ENCODE measurements at regions not wholly inside any gene's neighbourhood (a gene's known extent, or its start where the extent isn't known, plus 50 kb on each side); places are given as distances from the start of the nearest gene placed in this dataset.
"Not testable (repeated sequence)": the region's sequence is repeated elsewhere in the genome, so short reads cannot be mapped to it uniquely, and the experiment has no call there.

GRCh38 chr13:53298396-53298795 lies 269.8 kb downstream of the OLFM4 start:
- DNase-seq: no peak

DNA sequence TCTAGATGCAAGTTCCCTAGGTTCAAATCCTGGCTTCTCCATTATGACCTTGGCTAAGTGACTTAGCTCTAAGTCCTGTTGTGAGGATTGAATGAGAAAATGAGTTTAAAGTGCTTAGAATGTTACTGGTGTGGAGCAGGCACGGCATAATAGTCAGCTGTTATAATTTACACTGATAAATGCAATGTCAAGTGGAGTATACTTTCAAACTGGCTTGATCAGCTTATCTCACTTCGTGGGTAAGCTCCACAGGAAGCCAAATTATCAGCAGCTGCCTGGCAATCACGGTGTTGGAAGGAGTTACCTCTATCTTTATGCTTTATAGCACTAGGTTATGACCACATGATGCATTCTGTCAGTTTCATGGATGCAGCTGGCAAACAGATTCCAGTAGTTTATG lies 272.8 kb downstream of the OLFM4 start:
- peak; percentile 95 for DNase-seq

DNA sequence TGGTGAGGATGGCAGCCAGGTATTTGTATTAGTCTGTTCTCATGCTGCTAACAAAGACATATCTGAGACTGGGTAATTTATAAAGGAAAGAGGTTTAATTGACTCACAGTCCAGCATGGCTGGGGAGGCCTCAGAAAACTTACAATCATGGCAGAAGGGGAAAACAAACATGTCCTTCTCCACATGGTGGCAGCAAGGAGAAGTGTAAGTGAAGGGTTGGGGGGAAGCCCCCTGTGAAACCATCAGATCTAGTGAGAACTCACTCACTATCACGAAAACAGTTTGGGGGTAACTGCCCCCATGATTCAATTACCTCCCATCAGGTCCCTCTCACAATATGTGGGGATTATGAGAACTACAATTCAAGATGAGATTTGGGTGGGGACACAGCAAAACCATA lies 276.8 kb downstream of the OLFM4 start:
- DNase-seq: not testable (repeated sequence)

GRCh38 chr13:53310786-53311185 lies 282.2 kb downstream of the OLFM4 start:
- DNase-seq: no peak

DNA sequence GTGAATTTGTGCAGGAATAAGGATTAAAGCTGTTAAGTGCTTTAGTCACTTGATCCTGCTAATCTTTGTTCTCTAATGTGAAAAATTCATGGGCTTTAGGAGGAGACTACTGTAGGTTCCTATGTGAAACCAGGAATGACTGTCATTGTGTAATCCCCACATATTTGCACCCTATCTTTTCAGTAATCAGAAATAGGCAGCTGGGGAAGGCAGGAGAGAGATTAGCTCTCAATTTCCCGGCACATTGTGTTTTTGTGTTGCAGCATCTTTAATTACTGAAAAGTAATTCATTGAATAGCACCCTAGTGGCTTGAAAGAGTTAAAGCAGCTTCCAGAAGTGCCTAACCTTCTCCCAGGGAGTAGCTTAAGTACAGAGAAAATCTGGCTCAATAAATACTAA lies 282.9 kb downstream of the OLFM4 start:
- no peak for DNase-seq

DNA sequence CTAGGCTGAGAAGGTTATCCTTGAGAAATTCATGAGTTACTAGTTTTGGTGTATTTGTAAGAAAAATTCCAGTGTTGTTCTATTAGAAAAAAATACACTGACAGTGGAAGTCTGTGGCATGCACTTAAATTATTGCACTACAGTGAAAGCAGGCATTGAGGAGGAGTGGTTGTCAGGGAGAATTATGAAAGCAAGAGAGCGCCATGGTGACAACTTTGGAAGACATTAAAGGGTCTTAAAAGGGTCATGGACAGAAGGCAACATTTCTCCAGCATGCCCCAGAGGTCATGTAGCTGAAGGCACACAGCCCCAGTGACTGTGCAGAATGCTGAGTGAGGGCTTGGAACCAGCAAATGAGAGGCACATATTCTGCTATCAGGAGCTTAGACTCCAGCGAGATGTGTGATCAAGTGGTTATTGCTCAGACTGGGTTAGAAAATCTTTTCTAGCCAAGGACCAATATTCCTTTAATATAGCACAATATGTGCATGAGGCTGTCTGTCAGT lies 292.7 kb downstream of the OLFM4 start:
- no peak for DNase-seq

- no peak for DNase-seq
Observed at GRCh38 chr13:53324656-53325055, 296.0 kb downstream of the OLFM4 start.

DNA sequence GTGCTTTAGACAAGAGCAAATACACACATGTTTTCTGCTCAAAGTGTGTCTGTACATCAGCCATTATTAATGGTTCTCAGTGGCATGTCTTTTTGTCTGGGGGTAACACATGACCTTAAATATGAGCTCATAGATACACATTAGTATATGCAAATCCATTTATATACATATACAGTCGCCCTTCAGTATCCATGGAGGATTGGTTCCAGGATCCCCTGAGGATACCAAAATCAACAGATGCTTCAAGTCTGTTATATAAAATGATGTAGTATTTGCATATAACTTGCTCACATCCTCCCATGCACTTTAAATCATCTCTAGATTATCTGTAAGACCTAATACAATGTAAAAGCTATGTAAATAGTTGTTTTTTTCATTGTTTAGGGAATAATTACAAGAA lies 298.1 kb downstream of the OLFM4 start:
- no peak for DNase-seq

GRCh38 chr13:53327680-53328315 lies 299.2 kb downstream of the OLFM4 start:
- DNase-seq: peak; percentile 77

DNA sequence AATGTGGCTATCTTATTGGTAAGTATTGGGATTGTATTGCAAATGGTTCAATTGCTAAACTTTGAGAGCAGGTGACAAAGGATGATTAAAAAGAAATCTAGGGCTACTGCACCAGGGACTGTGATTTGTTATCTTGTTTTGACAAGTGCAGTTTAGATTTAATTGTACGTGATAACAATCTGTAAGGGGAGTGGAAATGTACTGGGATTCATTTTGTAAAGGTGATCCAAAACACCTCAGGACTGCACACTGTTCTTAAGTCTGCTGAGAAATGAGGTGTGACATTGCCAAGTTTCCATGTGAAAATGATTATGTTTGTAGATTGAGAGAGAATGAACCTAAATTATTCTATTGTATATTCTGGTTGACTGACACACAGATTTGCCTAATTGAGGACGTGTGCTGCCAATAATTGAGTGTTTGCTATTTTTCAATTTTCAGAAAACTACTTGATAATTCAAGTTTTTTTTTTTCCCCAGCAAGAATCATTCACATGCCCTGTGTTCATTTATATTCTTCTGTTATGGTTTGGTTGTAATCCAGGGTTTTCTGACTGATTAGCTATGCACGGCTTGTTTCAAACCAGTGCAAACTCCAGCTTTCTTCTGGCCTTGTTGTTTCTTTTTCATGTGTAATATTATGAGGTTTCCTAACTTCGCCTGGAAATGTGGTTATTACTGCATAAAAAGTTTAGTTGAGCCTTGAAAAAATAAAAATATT lies 308.0 kb downstream of the OLFM4 start:
- DNase-seq: no peak

DNA sequence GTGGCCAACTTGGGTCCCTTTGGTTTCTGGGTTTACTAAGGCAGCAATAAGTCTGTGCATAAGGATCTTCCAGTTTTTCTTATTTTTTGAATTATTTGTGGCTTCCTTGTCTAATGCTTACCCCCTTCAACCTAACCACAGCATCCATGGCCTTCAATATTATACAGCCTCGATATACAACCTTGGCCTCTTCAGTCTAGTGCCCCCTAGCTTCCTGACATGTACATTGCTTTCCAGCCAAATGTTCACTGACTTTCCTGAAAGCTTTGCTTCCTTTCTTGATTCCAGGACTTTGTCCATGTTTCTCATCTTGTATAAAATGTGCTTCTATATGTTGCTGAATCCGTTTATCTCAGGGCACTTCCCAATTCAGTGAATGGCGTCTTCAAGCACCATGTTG lies 310.1 kb downstream of the OLFM4 start:
- DNase-seq: no peak

GRCh38 chr13:53340505-53341143 lies 312.0 kb downstream of the OLFM4 start:
- DNase-seq: no peak

DNA sequence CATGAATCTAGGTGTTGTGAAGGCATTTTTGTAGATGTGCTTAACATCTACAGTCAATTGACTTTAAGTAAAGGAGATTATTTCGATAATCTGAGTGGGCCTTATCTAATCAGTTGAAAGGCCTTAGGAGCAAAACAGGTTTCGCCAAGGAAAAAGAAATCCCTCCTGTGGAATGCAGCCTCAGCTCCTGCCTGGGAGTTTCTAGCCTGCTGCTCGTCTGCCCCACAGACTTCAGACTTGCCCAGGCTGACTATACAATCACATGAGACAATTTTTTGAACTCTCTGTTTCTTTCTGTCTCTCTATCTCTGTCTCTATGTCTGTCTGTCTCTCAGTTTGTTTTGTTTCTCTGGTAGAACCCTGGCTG lies 312.5 kb downstream of the OLFM4 start:
- no peak for DNase-seq

- no peak for DNase-seq
Observed at GRCh38 chr13:53342623-53343360, 314.2 kb downstream of the OLFM4 start.

DNA sequence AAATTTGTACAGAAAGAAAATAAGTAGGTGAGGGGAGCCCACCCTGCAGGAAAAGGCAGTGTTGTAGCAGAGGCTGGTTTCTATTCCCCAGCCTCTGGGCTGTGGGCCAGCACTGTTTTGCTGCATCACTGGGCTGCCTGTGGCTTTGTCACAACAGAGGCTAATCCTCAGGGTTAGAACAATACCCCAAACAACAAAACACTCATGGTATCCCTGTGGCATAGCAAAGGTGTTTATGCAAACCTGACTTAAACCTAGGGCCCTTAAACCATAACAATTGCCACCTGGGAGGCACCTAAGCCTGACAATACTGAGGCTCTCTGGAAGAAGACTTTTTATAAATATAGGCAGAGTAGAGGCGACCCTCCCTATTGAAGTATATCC lies 314.7 kb downstream of the OLFM4 start:
- DNase-seq: no peak

DNA sequence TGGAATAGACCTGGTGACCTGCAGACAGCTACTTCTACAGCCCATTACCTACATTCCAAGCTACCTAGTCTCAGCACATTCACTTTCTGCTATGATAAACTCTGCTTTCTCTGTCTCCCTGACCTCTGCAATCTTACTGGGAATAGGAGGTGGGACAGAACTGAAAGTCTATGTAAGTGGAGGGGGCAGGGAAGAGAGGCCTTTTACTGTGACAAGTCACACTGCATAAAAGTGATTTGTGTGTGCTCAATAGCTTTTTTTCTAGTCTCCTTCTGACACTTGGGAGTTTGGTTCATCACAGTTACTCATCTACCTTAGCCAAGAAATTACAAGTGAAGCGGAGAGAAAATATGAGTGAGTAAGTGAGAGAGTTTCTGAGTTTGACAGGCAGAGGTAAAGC lies 322.4 kb downstream of the OLFM4 start:
- DNase-seq: no peak

- no peak for DNase-seq
Observed at GRCh38 chr13:53357582-53357981, 329.0 kb downstream of the OLFM4 start.

DNA sequence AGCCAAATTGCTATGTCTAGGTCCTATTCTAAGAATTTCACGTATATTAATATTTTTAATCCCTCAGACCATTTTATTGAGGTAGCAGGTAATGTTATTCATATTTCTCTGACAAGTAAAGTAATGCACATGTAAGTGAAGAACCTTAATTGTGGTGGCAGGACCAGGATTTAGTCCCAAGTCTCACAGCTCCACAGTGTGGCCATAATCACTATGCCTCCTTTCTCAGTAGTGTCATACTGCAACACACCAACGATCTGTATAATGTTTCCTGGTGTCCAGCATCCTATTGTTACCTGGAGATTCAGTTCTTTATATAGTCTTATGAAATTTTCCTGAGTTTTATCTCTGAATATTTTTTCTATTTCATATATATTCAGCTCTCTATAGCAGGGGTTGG lies 340.3 kb downstream of the OLFM4 start:
- DNase-seq: peak; percentile 63

- DNase-seq: no peak
Observed at GRCh38 chr13:53379485-53379884, 350.9 kb downstream of the OLFM4 start.

DNA sequence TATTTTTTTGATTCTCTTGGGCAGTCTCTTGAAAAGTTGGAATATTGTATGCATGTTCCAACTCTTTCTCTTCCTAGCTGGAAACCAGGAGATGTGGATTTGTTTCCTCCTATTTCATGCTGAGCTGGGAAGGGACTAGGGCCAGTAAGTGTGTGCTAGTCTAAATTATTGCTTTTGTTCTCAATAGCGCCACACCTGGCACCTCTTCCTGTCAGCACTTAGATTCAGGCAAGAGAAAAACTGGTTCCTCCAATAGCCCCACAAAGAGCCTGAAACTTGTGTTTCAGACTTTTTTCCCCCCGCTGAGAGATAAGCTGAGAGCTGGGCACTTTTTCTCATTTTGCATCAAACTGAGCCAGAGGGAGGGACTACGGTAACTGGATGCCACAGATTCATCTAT lies 353.4 kb downstream of the OLFM4 start:
- DNase-seq: peak; percentile 20

DNA sequence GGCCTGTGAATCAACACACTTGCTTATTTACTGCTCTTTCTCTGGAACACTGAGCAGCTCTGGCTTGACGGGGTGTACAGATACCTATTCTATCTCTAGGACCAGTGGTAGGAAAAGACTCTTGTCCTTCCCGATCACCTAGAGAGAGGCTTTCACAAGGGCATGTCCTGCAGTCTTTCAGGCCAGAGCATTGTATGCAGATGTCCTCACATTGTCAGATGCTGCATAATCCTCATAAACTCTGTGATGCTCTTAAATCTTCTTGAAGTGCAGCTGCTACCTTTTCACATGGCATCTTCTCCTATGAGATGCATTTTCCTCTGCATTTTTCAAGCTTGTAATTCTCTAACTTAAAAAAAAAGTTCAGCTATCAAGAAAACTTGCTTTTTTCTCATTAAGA lies 369.4 kb downstream of the OLFM4 start:
- DNase-seq: no peak

GRCh38 chr13:53405616-53406015 lies 377.0 kb downstream of the OLFM4 start:
- no peak for DNase-seq

DNA sequence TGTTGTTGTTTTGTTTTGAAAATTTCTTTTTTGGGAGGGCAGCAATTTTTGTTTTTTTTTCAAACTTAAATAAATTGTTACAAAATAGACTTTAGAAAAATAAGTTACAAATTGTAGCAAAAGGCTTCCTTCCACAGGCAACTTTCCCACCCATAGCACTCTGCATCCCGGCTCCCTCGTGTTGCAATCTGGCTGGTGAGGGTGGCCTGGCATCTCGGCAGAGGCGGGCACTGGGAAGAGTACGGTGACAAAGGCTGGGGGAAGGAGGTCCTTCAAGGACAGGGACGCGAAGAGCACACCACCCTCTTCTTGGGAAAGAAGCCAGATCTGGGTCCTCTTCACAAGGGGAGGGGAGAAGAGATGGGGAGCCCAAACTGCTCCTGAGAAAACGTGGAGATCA lies 379.7 kb downstream of the OLFM4 start:
- no peak for DNase-seq

Data from NCI-H146 (cell line).